GM12878 (cell line): ENCODE measurements at regions not wholly inside any gene's neighbourhood (a gene's known extent, or its start where the extent isn't known, plus 50 kb on each side); places are given as distances from the start of the nearest gene placed in this dataset.

Source experiments
- ATAC-seq: fragments of 200-7000 bp; cut with Tn5 transposase; 3 replicates; pipeline ENCODE4 v1.9.1; 2020; ENCODE audit warnings: mild to moderate bottlenecking, moderate library complexity
- BruUV-seq: library from RNA; stranded (reverse); fragments of 400-500 nt; replicated peaks from 2 replicates; lab custom pipeline; 2021; lab: Mats Ljungman, UMichigan
- CTCF ChIA-PET: fragments of 300-600 bp; sonication (Branson Sonifier 250); formaldehyde crosslinking; extraction: SDS; loops from one replicate; lab custom pipeline; 2021; ENCODE audit warnings: inconsistent platforms; lab: Yijun Ruan, JAX
- POLR2A ChIA-PET: fragments of 350-600 bp; formaldehyde crosslinking; extraction: SDS; loops from one replicate; lab custom pipeline; 2021; ENCODE audit warnings: inconsistent platforms; lab: Charles Lee
- RAD21 ChIA-PET: fragments of 300-600 bp; sonication (Branson Sonifier 250); formaldehyde crosslinking; loops from one replicate; lab custom pipeline; 2023; ENCODE audit warnings: antibody characterized with exemption; ENCODE audit not compliant: unreplicated experiment; lab: Charles Lee
- SMC1A ChIA-PET: fragments of 300-600 bp; sonication (Branson Sonifier 250); formaldehyde crosslinking; loops from one replicate; lab custom pipeline; 2023; ENCODE audit not compliant: unreplicated experiment, uncharacterized antibody; lab: Charles Lee
- DNase-seq: peaks from one replicate; pipeline ENCODE4 v3.0.0-alpha.2; 2011; ENCODE audit warnings: low read depth, low spot score
- FAIRE-seq: peaks from 3 replicates; lab custom pipeline; 2011; peaks lifted over from hg19 to GRCh38; lab: Jason Lieb, UNC
- H2AFZ ChIP-seq: 2 replicates; pipeline ENCODE4 v1.6.0; 2011; ENCODE audit warnings: low read depth, low read length, control low read depth; ENCODE audit not compliant: control insufficient read depth
- H3K27ac ChIP-seq: 2 replicates; pipeline ENCODE4 v1.5.1; 2011; ENCODE audit warnings: control low read depth; ENCODE audit not compliant: control insufficient read depth, insufficient read depth
- H3K27me3 ChIP-seq, 2 experiments: replicated peaks in 1 of 2; 2 replicates each; pipeline versions ENCODE4 v1.6.0 to v1.6.1; 2011; ENCODE audit warnings: low read length in 1 of 2; ENCODE audit not compliant: control insufficient read depth in 2 of 2, insufficient read depth in 2 of 2
- H3K36me3 ChIP-seq, 2 experiments: 2 replicates each; pipeline ENCODE4 v1.5.1; 2011; ENCODE audit warnings: low read length in 1 of 2; ENCODE audit not compliant: control insufficient read depth in 2 of 2, insufficient read depth in 2 of 2
- H3K4me1 ChIP-seq: 2 replicates; pipeline ENCODE4 v1.6.1; 2011; ENCODE audit warnings: mild to moderate bottlenecking, low read length, moderate library complexity, mixed read lengths; ENCODE audit not compliant: control insufficient read depth, insufficient read depth
- H3K4me2 ChIP-seq: 2 replicates; pipeline ENCODE4 v1.6.0; 2011; ENCODE audit warnings: control low read depth; ENCODE audit not compliant: control insufficient read depth, insufficient read depth
- H3K4me3 ChIP-seq: fragments of 200-600 bp; sonication (generic); 2 replicates; pipeline ENCODE4 v1.5.1; 2016
- H3K79me2 ChIP-seq: 2 replicates; pipeline ENCODE4 v1.6.0; 2011; ENCODE audit warnings: low read length; ENCODE audit not compliant: control insufficient read depth, insufficient read depth
- H3K9ac ChIP-seq: 2 replicates; pipeline ENCODE4 v1.8.0; 2011; ENCODE audit warnings: low read length, control low read depth, mixed read lengths; ENCODE audit not compliant: control insufficient read depth, insufficient read depth
- H3K9me3 ChIP-seq: replicated peaks from 3 replicates; pipeline ENCODE4 v1.5.1; 2011; ENCODE audit warnings: mild to moderate bottlenecking, low read length; ENCODE audit not compliant: control insufficient read depth, insufficient read depth
- H4K20me1 ChIP-seq: 2 replicates; pipeline ENCODE4 v1.6.0; 2011; ENCODE audit not compliant: control insufficient read depth, insufficient read depth
- BMI1 ChIP-seq: fragments of 450-650 bp; IDR thresholded peaks from 2 replicates; pipeline ENCODE4 v1.6.1; 2016; ENCODE audit warnings: mild to moderate bottlenecking, moderate library complexity, borderline replicate concordance
- CHD1 ChIP-seq: IDR thresholded peaks from 2 replicates; pipeline ENCODE4 v1.6.1; 2012; ENCODE audit warnings: low read depth, low read length, improper control_type of control experiment
- CREB1 ChIP-seq: IDR thresholded peaks from 2 replicates; pipeline ENCODE4 v1.6.1; 2012; ENCODE audit warnings: low read depth, mild to moderate bottlenecking, inconsistent platforms
- ESRRA ChIP-seq: IDR thresholded peaks from 2 replicates; pipeline ENCODE4 v1.6.1; 2012; ENCODE audit warnings: mild to moderate bottlenecking, low read length, improper control_type of control experiment
- IKZF2 ChIP-seq, 2 experiments: fragments of 450-650 bp; IDR thresholded peaks; 2 replicates each; pipeline ENCODE4 v1.6.1; 2017; ENCODE audit warnings: mild to moderate bottlenecking in 2 of 2, moderate library complexity in 2 of 2
- IRF4 ChIP-seq: IDR thresholded peaks from 2 replicates; pipeline ENCODE4 v1.6.1; 2011; ENCODE audit warnings: low read depth, low read length
- PKNOX1 ChIP-seq: fragments of 450-650 bp; IDR thresholded peaks from 2 replicates; pipeline ENCODE4 v1.6.1; 2016; ENCODE audit warnings: mild to moderate bottlenecking
- SIN3A ChIP-seq: IDR thresholded peaks from 2 replicates; pipeline ENCODE4 v1.6.1; 2012; ENCODE audit warnings: low read depth, low read length, improper control_type of control experiment
- USF2 ChIP-seq: IDR thresholded peaks from 2 replicates; pipeline ENCODE4 v1.6.1; 2011; ENCODE audit warnings: low read depth, low read length, improper control_type of control experiment, borderline replicate concordance
- WGBS: methylation state at CpG from one replicate; pipeline ENCODE4 v1.1.6; 2016; ENCODE audit warnings: low lambda C conversion rate; ENCODE audit not compliant: insufficient replicate concordance, insufficient coverage; ENCODE audit errors: missing lambda C conversion rate; 5-methylcytosine and 5-hydroxymethylcytosine counted together
- in situ Hi-C: fragments of 300-500 bp; cut with MboI; formaldehyde crosslinking; loops from 9 replicates; pipeline ENCODE4 v1.14.3; 2018; ENCODE audit warnings: mixed read lengths
- intact Hi-C: fragments of 100-400 bp; cut with micrococcal nuclease; formaldehyde crosslinking; loops from one replicate; pipeline ENCODE4 v1.14.2; 2022; ENCODE audit not compliant: unreplicated experiment
- TF ChIP-seq, protein P1 (sequence below): fragments of 450-650 bp; IDR thresholded peaks from 2 replicates; pipeline ENCODE4 v1.6.1; 2017; ENCODE audit warnings: low read depth, mild to moderate bottlenecking, moderate library complexity
- TF ChIP-seq, protein P2 (sequence below): IDR thresholded peaks from 2 replicates; pipeline ENCODE4 v1.6.1; 2012; ENCODE audit warnings: improper control_type of control experiment, low read depth, low read length; ENCODE audit not compliant: insufficient replicate concordance

DNA sequence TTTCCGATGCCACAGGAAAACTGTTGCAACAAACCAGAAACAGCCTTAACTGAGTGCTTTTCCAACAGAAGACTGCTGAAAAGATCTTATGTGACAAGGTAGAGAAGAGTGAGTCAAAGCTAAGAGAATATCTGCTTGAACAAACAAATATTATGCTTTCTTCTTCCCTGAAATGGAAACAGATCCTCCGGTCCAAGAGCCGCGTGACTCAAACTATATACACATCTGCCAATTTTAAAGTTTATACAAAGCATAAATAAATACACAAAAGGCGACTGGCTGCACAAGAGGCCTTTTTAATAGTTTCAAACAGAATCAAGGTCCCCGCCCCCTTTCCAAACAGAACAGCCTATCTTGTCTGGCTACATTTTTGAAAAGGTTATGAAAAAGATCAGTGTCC is 329.7 kb upstream of the F9 start (continued):
- TF ChIP-seq PKNOX1, result no peak
- no peak for TF ChIP-seq SIN3A
- no peak for TF ChIP-seq IRF4
- no peak for TF ChIP-seq IKZF2 (IDR thresholded peaks at IDR 0.05)
- no peak for TF ChIP-seq ESRRA
- no peak for TF ChIP-seq CHD1
- no peak for TF ChIP-seq CREB1
- TF ChIP-seq USF2, result no peak
- TF ChIP-seq, all 136 proteins: peak for 0

- ChIA-PET POLR2A (no interaction called here), RAD21 (no interaction called here), SMC1A (no interaction called here), CTCF (no interaction called here)
- Histone ChIP-seq H3K4me2 (no peak overlapping the region), H3K4me3 (no peak overlapping the region), H4K20me1 (no peaks in the 10 kb centered on the region), H3K27me3 (peaks cover 0 to 6% of the 10 kb centered on the region in 2 experiments; a peak in 2 of 4 replicates), H3K9me3 (peaks cover 1% of the 10 kb centered on the region; the same call in 1 of the 3 replicates), H3K27ac (no peak overlapping the region), H3K79me2 (no peaks in the 10 kb centered on the region), H2AFZ (no peak overlapping the region), H3K36me3 (no peaks in the 10 kb centered on the region), H3K4me1 (no peaks in the 10 kb centered on the region), H3K9ac (no peak overlapping the region)
- ATAC-seq (no peak), FAIRE-seq (no peak), DNase-seq (no peak)
- in situ Hi-C loops, result no loop called here
- TF ChIP-seq, protein P1, sequence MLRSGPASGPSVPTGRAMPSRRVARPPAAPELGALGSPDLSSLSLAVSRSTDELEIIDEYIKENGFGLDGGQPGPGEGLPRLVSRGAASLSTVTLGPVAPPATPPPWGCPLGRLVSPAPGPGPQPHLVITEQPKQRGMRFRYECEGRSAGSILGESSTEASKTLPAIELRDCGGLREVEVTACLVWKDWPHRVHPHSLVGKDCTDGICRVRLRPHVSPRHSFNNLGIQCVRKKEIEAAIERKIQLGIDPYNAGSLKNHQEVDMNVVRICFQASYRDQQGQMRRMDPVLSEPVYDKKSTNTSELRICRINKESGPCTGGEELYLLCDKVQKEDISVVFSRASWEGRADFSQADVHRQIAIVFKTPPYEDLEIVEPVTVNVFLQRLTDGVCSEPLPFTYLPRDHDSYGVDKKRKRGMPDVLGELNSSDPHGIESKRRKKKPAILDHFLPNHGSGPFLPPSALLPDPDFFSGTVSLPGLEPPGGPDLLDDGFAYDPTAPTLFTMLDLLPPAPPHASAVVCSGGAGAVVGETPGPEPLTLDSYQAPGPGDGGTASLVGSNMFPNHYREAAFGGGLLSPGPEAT, result no peak
- TF ChIP-seq ESRRA, result no peak
- TF ChIP-seq, protein P2, sequence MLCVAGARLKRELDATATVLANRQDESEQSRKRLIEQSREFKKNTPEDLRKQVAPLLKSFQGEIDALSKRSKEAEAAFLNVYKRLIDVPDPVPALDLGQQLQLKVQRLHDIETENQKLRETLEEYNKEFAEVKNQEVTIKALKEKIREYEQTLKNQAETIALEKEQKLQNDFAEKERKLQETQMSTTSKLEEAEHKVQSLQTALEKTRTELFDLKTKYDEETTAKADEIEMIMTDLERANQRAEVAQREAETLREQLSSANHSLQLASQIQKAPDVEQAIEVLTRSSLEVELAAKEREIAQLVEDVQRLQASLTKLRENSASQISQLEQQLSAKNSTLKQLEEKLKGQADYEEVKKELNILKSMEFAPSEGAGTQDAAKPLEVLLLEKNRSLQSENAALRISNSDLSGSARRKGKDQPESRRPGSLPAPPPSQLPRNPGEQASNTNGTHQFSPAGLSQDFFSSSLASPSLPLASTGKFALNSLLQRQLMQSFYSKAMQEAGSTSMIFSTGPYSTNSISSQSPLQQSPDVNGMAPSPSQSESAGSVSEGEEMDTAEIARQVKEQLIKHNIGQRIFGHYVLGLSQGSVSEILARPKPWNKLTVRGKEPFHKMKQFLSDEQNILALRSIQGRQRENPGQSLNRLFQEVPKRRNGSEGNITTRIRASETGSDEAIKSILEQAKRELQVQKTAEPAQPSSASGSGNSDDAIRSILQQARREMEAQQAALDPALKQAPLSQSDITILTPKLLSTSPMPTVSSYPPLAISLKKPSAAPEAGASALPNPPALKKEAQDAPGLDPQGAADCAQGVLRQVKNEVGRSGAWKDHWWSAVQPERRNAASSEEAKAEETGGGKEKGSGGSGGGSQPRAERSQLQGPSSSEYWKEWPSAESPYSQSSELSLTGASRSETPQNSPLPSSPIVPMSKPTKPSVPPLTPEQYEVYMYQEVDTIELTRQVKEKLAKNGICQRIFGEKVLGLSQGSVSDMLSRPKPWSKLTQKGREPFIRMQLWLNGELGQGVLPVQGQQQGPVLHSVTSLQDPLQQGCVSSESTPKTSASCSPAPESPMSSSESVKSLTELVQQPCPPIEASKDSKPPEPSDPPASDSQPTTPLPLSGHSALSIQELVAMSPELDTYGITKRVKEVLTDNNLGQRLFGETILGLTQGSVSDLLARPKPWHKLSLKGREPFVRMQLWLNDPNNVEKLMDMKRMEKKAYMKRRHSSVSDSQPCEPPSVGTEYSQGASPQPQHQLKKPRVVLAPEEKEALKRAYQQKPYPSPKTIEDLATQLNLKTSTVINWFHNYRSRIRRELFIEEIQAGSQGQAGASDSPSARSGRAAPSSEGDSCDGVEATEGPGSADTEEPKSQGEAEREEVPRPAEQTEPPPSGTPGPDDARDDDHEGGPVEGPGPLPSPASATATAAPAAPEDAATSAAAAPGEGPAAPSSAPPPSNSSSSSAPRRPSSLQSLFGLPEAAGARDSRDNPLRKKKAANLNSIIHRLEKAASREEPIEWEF, result no peak
- no peak for TF ChIP-seq BMI1
- 0% methylated on average over 2 of the region's 2 CpGs for WGBS
- no TSS peak for BruUV-seq
- intact Hi-C loops, result no loop called here
Observed at GRCh38 chrX:139200346-139200745, 330.2 kb upstream of the F9 start.
